GM18508 (cell line): ENCODE measurements at regions not wholly inside any gene's neighbourhood (a gene's known extent, or its start where the extent isn't known, plus 50 kb on each side); places are given as distances from the start of the nearest gene placed in this dataset.
A peak's percentile ranks its signal among the peaks of the same experiment; 100 is the strongest.

Experiments used
- ATAC-seq: cut with Tn5 transposase; IDR thresholded peaks from one replicate; pipeline ENCODE4 v1.9.1; 2021; ENCODE audit warnings: moderate number of reproducible peaks; ENCODE audit not compliant: insufficient read depth, unreplicated experiment

- no peak for ATAC-seq
Measured at GRCh38 chr4:175499735-175500352, 312.2 kb downstream of the GPM6A start.

GRCh38 chr4:175504318-175504717, 307.7 kb downstream of the GPM6A start:
- ATAC-seq, result no peak

- ATAC-seq, result no peak
Measured at GRCh38 chr4:175509320-175509719, 302.7 kb downstream of the GPM6A start.

GRCh38 chr4:175511861-175512260, 300.2 kb downstream of the GPM6A start:
- no peak for ATAC-seq

GRCh38 chr4:175514174-175514573, 297.9 kb downstream of the GPM6A start:
- no peak for ATAC-seq

- ATAC-seq, result no peak
Measured at GRCh38 chr4:175530655-175531054, 281.4 kb downstream of the GPM6A start.

GRCh38 chr4:175531405-175532091, 280.5 kb downstream of the GPM6A start:
- ATAC-seq, result no peak

GRCh38 chr4:175536852-175537453, 275.1 kb downstream of the GPM6A start:
- ATAC-seq, result peak; percentile 67

GRCh38 chr4:175539498-175539897, 272.6 kb downstream of the GPM6A start:
- ATAC-seq, result no peak

- no peak for ATAC-seq
Measured at GRCh38 chr4:175540151-175540550, 271.9 kb downstream of the GPM6A start.

GRCh38 chr4:175540732-175541131, 271.3 kb downstream of the GPM6A start:
- ATAC-seq, result no peak

GRCh38 chr4:175542786-175543185, 269.3 kb downstream of the GPM6A start:
- no peak for ATAC-seq

- no peak for ATAC-seq
Measured at GRCh38 chr4:175559126-175559525, 252.9 kb downstream of the GPM6A start.

- ATAC-seq, result no peak
Measured at GRCh38 chr4:175559526-175559925, 252.5 kb downstream of the GPM6A start.

GRCh38 chr4:175560604-175561003, 251.5 kb downstream of the GPM6A start:
- ATAC-seq, result no peak

GRCh38 chr4:175561696-175562095, 250.4 kb downstream of the GPM6A start:
- no peak for ATAC-seq

- ATAC-seq, result no peak
Measured at GRCh38 chr4:175562111-175562510, 250.0 kb downstream of the GPM6A start.

GRCh38 chr4:175562542-175562941, 249.5 kb downstream of the GPM6A start:
- no peak for ATAC-seq
